Mesenchymal stem cell (in vitro differentiated cells and primary cell): ENCODE measurements at regions not wholly inside any gene's neighbourhood (a gene's known extent, or its start where the extent isn't known, plus 50 kb on each side); places are given as distances from the start of the nearest gene placed in this dataset.

ENCODE experiments used
- DNase-seq: peaks from one replicate; pipeline ENCODE4 v3.0.0-alpha.2; 2013
- H2AFZ ChIP-seq: one replicate; pipeline ENCODE4 v1.6.1; 2013; ENCODE audit warnings: low read depth, mild to moderate bottlenecking, control low read depth, inconsistent platforms, low read length, moderate library complexity
- H2AK5ac ChIP-seq: 2 replicates; pipeline ENCODE4 v1.6.1; 2013; ENCODE audit warnings: low read length, moderate library complexity, mild to moderate bottlenecking, inconsistent platforms; ENCODE audit not compliant: severe bottlenecking
- H2BK120ac ChIP-seq: one replicate; pipeline ENCODE4 v1.6.1; 2013; ENCODE audit warnings: low read depth, mild to moderate bottlenecking, inconsistent platforms, low read length, moderate library complexity
- H2BK12ac ChIP-seq, 2 experiments: one replicate each; pipeline ENCODE4 v1.6.1; 2013; ENCODE audit warnings: inconsistent platforms in 2 of 2, low read length in 2 of 2, mild to moderate bottlenecking in 2 of 2, moderate library complexity in 2 of 2, control low read depth in 1 of 2
- H2BK15ac ChIP-seq: one replicate; pipeline ENCODE4 v1.6.1; 2013; ENCODE audit warnings: mild to moderate bottlenecking, low read depth, inconsistent platforms; ENCODE audit not compliant: poor library complexity, severe bottlenecking
- H2BK5ac ChIP-seq: 2 replicates; pipeline ENCODE4 v1.6.1; 2013; ENCODE audit warnings: low read depth, mild to moderate bottlenecking, low read length, control low read depth, inconsistent platforms; ENCODE audit not compliant: poor library complexity, severe bottlenecking
- H3K14ac ChIP-seq, 2 experiments: one replicate each; pipeline ENCODE4 v1.6.1; 2013; ENCODE audit warnings: inconsistent platforms in 2 of 2, low read length in 2 of 2, control low read depth in 1 of 2, mild to moderate bottlenecking in 1 of 2, moderate library complexity in 1 of 2
- H3K18ac ChIP-seq, 2 experiments: one replicate each; pipeline ENCODE4 v1.6.1; 2013; ENCODE audit warnings: inconsistent platforms in 2 of 2, low read length in 2 of 2, control low read depth in 1 of 2, low read depth in 1 of 2, mild to moderate bottlenecking in 1 of 2
- H3K23ac ChIP-seq, 2 experiments: one replicate each; pipeline ENCODE4 v1.6.1; 2013; ENCODE audit warnings: inconsistent platforms in 2 of 2, low read length in 2 of 2, mild to moderate bottlenecking in 2 of 2, moderate library complexity in 2 of 2, control low read depth in 1 of 2
- H3K27ac ChIP-seq: 2 replicates; pipeline ENCODE4 v1.5.1; 2013; ENCODE audit warnings: mild to moderate bottlenecking, moderate library complexity, low read length, control low read depth, inconsistent platforms; ENCODE audit not compliant: poor library complexity, severe bottlenecking
- H3K27me3 ChIP-seq, 2 experiments: 2 replicates each; pipeline versions ENCODE4 v1.6.1 to v1.7.0; 2013; ENCODE audit warnings: low read length in 2 of 2, mild to moderate bottlenecking in 2 of 2, moderate library complexity in 2 of 2, control low read depth in 1 of 2, inconsistent platforms in 1 of 2; ENCODE audit not compliant: control insufficient read depth in 1 of 2, insufficient read depth in 1 of 2
- H3K36me3 ChIP-seq, 2 experiments: 2 replicates each; pipeline versions ENCODE4 v1.6.1 to v1.7.0; 2013; ENCODE audit warnings: low read length in 2 of 2, control low read depth in 1 of 2, inconsistent platforms in 1 of 2, low read depth in 1 of 2, mild to moderate bottlenecking in 1 of 2; ENCODE audit not compliant: insufficient read depth in 2 of 2, control insufficient read depth in 1 of 2
- H3K4ac ChIP-seq, 2 experiments: one replicate each; pipeline ENCODE4 v1.6.1; 2013; ENCODE audit warnings: inconsistent platforms in 2 of 2, low read length in 2 of 2, mild to moderate bottlenecking in 2 of 2, moderate library complexity in 2 of 2, control low read depth in 1 of 2, low read depth in 1 of 2
- H3K4me1 ChIP-seq: 2 replicates; pipeline ENCODE4 v1.6.1; 2013; ENCODE audit warnings: low read depth, low read length, control low read depth; ENCODE audit not compliant: control insufficient read depth, insufficient read depth
- H3K4me2 ChIP-seq: 2 replicates; pipeline ENCODE4 v1.6.1; 2013; ENCODE audit warnings: low read length, mild to moderate bottlenecking, inconsistent platforms; ENCODE audit not compliant: poor library complexity, severe bottlenecking
- H3K4me3 ChIP-seq, 2 experiments: 2 replicates each; pipeline versions ENCODE4 v1.5.1 to v1.7.0; 2013; ENCODE audit warnings: low read length in 2 of 2, mild to moderate bottlenecking in 2 of 2, control low read depth in 1 of 2, low read depth in 1 of 2; ENCODE audit not compliant: insufficient read depth in 1 of 2
- H3K79me1 ChIP-seq: replicated peaks from 2 replicates; pipeline ENCODE4 v1.6.1; 2013; ENCODE audit warnings: mild to moderate bottlenecking, control low read depth, low read length, inconsistent platforms; ENCODE audit not compliant: poor library complexity, severe bottlenecking
- H3K9ac ChIP-seq: 2 replicates; pipeline ENCODE4 v1.7.0; 2013; ENCODE audit warnings: mild to moderate bottlenecking, low read length, moderate library complexity
- H3K9me3 ChIP-seq: 2 replicates; pipeline ENCODE4 v1.7.0; 2013; ENCODE audit warnings: mild to moderate bottlenecking, low read length; ENCODE audit not compliant: control insufficient read depth
- H4K8ac ChIP-seq: one replicate; pipeline ENCODE4 v1.6.1; 2013; ENCODE audit warnings: inconsistent platforms, mild to moderate bottlenecking, low read length, moderate library complexity
- H4K91ac ChIP-seq: one replicate; pipeline ENCODE4 v1.6.1; 2013; ENCODE audit warnings: mild to moderate bottlenecking, low read length, inconsistent platforms
- WGBS: methylation state at CpG from one replicate; pipeline ENCODE4 v1.1.7; 2013; ENCODE audit warnings: mixed read lengths; 5-methylcytosine and 5-hydroxymethylcytosine counted together

DNA sequence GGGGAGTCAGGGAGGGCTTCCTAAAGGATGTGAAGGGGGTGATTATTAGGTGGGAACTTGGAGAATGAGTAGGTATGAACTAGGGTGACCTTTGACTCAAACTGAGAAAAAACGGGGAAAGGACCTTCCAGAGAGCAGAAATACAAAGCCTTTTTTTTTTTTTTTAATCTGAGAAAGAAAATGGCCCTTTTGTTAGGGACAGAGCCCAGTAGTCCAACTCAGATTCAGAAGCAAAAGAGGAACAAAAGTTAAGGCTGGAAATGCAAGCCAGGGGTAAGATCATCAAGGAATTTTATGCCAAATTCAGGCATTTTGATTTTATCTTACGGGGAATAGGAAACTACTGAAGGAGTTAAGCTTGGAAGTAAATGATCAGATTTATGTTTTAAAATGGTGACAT is 96.0 kb upstream of the SMYD2 start:
- peaks cover 43 to 57% of the 10 kb centered on the region in 2 experiments for H3K27me3 ChIP-seq
- H3K4me1 ChIP-seq = peaks cover 5% of the 10 kb centered on the region
- H3K18ac ChIP-seq = no peak overlapping the region
- H2BK120ac ChIP-seq = no peak overlapping the region
- DNase-seq = no peak
- no peak overlapping the region for H3K23ac ChIP-seq
- no peak overlapping the region for H3K9ac ChIP-seq
- no peak overlapping the region for H3K14ac ChIP-seq
- H3K27ac ChIP-seq = no peak overlapping the region
- no peak overlapping the region for H4K91ac ChIP-seq
- H4K8ac ChIP-seq = no peak overlapping the region
- no peak overlapping the region for H3K4ac ChIP-seq
- no peak overlapping the region for H2BK15ac ChIP-seq
- no peaks in the 10 kb centered on the region for H3K79me1 ChIP-seq
- H3K4me3 ChIP-seq = no peak overlapping the region
- H3K9me3 ChIP-seq = no peaks in the 10 kb centered on the region
- H2AK5ac ChIP-seq = no peak overlapping the region
- no peak overlapping the region for H3K4me2 ChIP-seq
- H2BK5ac ChIP-seq = no peak overlapping the region
- H3K36me3 ChIP-seq = no peaks in the 10 kb centered on the region
- H2AFZ ChIP-seq = no peak overlapping the region
- H2BK12ac ChIP-seq = no peak overlapping the region
- 70% methylated on average over 2 of the region's 2 CpGs for WGBS

DNA sequence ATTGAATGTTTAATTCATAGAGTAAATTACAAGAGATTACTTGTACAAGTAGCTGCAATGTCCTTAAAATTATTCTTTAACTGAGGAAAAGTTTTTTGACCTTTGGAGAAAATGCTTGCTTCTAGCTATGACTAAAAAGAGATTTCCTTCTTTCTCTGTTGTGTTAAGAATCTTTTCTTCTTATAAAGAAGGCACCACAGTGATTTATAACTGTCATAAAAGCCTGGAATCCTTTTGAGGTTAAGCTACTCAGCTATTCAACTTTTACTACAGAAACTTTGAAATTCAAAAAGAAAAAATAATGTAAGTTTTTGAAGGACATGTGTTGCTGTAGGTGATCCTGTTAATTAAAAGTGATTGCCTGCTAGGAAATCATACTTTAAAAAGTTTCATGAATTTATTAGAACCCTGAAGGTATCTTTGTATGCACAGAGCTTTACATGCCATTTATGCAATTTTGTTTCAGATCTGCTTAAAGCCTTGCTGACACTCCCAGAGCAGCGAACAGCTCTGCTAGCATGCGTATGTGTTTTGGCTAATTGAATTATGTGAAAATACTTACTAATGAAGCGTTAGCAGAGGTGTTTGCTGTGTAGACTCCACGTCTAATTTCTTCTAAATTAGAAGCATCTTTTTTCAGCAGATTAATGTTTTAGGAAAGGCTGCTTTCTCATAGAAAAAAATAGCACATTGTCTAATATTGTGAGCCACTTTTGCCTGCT is 94.7 kb upstream of the SMYD2 start:
- Histone ChIP-seq H3K4me3 (no peak overlapping the region), H2BK15ac (no peak overlapping the region), H2BK12ac (no peak overlapping the region), H3K27me3 (peaks cover 43 to 60% of the 10 kb centered on the region in 2 experiments), H3K23ac (no peak overlapping the region), H3K4me1 (peaks cover 5% of the 10 kb centered on the region), H4K8ac (no peak overlapping the region), H3K9ac (no peak overlapping the region), H3K27ac (no peak overlapping the region), H2AK5ac (no peak overlapping the region), H2BK120ac (no peak overlapping the region), H3K4me2 (no peak overlapping the region), H3K4ac (no peak overlapping the region), H4K91ac (no peak overlapping the region), H3K14ac (no peak overlapping the region), H2BK5ac (no peak overlapping the region), H2AFZ (no peak overlapping the region), H3K18ac (no peak overlapping the region), H3K9me3 (no peaks in the 10 kb centered on the region), H3K79me1 (no peaks in the 10 kb centered on the region), H3K36me3 (no peaks in the 10 kb centered on the region)
- 18% methylated on average over 2 of the region's 4 CpGs for WGBS
- no peak for DNase-seq

DNA sequence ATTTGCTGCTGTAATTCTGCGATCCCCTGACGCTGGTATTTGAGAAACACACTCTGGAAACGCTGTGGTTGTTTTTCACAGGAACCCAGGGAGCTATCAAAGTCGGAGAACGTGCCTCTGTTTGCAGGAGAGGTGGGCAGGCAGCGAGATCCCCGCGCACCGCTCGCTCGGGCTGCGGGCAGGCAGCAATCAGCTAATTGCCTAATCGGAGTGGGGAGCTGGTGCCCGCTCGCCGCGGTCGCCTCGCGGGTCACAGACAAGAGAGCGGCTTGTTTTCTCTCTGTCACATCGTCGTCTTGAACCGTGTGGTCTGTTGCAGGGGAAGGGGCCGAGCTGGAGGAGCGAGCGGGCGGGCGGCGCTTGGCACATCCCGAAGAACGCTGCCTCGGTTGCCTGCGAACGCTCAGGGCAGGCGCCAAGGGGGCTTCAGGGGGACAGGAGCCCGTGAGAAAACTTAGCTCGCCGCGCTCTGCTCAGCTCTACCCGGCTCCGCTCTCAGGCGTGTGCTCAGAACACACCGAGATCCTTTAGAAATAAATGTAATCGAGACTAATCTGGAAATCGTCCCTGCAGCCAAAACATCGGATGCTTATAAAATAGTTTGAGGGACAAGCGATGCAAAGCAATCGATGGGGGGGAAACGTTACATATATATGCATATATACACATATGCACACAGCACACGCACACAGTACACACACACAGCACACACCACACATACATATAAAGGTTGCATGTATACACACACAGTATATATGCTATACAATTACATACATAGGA is 93.6 kb upstream of the SMYD2 start:
- H3K4me1 ChIP-seq = peaks cover 5% of the 10 kb centered on the region
- H4K8ac ChIP-seq = no peak overlapping the region
- H3K27me3 ChIP-seq = peaks cover 43 to 66% of the 10 kb centered on the region in 2 experiments
- H3K27ac ChIP-seq = no peak overlapping the region
- H3K79me1 ChIP-seq = no peaks in the 10 kb centered on the region
- H3K23ac ChIP-seq = peak overlapping the region in 1 of 2 experiments; percentile 84
- H3K4me2 ChIP-seq = peak overlapping the region; percentile 57
- no peak overlapping the region for H3K14ac ChIP-seq
- no peak overlapping the region for H2AK5ac ChIP-seq
- H2BK120ac ChIP-seq = no peak overlapping the region
- H2AFZ ChIP-seq = no peak overlapping the region
- no peak for DNase-seq
- H2BK15ac ChIP-seq = no peak overlapping the region
- H3K36me3 ChIP-seq = no peaks in the 10 kb centered on the region
- H4K91ac ChIP-seq = no peak overlapping the region
- no peak overlapping the region for H2BK12ac ChIP-seq
- peak overlapping the region; percentile 22 for H3K9ac ChIP-seq
- H3K4me3 ChIP-seq = peak overlapping the region; percentile 39 to 75
- no peak overlapping the region for H2BK5ac ChIP-seq
- 4% methylated on average over 42 of the region's 51 CpGs for WGBS
- H3K9me3 ChIP-seq = no peaks in the 10 kb centered on the region
- no peak overlapping the region for H3K18ac ChIP-seq
- no peak overlapping the region for H3K4ac ChIP-seq

DNA sequence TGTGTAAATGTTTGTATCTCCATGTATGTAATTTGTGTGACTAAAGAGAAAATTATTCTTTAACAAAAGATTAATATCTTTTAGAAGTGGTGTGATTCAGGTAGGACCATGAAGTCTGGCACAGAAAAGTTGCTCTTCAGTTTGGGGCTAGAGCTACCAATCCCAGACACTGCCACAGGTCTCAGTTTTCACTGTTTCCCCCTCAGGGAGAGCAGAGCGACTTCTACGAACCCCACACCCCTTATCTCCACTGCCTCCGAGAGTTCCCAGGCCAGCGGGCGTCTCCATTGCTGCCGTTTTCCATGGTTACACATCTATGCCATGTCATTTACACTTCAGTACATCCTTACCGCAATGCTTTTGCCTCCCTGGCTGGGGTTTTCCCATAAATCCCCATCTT is 93.0 kb upstream of the SMYD2 start:
- no peak overlapping the region for H2BK120ac ChIP-seq
- H4K91ac ChIP-seq = no peak overlapping the region
- H3K9me3 ChIP-seq = no peaks in the 10 kb centered on the region
- H3K4me2 ChIP-seq = no peak overlapping the region
- no peak overlapping the region for H3K9ac ChIP-seq
- no peak overlapping the region for H3K4me3 ChIP-seq
- no peak overlapping the region for H3K18ac ChIP-seq
- H2AFZ ChIP-seq = no peak overlapping the region
- H2AK5ac ChIP-seq = no peak overlapping the region
- H2BK5ac ChIP-seq = no peak overlapping the region
- H3K79me1 ChIP-seq = no peaks in the 10 kb centered on the region
- H3K4ac ChIP-seq = no peak overlapping the region
- peaks cover 43 to 68% of the 10 kb centered on the region in 2 experiments for H3K27me3 ChIP-seq
- no peak for DNase-seq
- no peak overlapping the region for H3K27ac ChIP-seq
- H2BK12ac ChIP-seq = no peak overlapping the region
- no peak overlapping the region for H3K14ac ChIP-seq
- H4K8ac ChIP-seq = no peak overlapping the region
- no peak overlapping the region for H2BK15ac ChIP-seq
- H3K4me1 ChIP-seq = peaks cover 5% of the 10 kb centered on the region
- no peaks in the 10 kb centered on the region for H3K36me3 ChIP-seq
- H3K23ac ChIP-seq = no peak overlapping the region
- 53% methylated on average over 6 of the region's 7 CpGs for WGBS
